ENCODE measurements at regions not wholly inside any gene's neighbourhood (a gene's known extent, or its start where the extent isn't known, plus 50 kb on each side); places are given as distances from the start of the nearest gene placed in this dataset.

DNA sequence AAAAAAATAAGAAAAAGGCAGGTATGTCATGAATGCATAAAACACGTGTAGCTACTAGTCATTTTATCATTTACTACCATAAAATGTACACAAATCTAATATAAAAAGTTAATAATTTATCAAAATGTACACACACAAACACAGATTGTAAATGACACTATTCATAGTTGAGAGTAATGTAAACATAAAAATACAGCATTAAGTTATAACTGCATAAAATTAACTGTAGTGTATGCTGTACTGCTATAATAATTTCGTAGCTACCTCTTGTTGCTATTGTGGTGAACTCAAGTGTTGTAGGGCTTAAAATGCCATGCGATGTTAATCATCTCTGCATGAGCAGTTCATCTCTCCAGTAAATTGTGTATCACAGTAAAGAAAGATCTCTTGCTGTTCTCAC, 170.0 kb downstream of the MRPL14 start:
- TF ChIP-seq, protein P1, sequence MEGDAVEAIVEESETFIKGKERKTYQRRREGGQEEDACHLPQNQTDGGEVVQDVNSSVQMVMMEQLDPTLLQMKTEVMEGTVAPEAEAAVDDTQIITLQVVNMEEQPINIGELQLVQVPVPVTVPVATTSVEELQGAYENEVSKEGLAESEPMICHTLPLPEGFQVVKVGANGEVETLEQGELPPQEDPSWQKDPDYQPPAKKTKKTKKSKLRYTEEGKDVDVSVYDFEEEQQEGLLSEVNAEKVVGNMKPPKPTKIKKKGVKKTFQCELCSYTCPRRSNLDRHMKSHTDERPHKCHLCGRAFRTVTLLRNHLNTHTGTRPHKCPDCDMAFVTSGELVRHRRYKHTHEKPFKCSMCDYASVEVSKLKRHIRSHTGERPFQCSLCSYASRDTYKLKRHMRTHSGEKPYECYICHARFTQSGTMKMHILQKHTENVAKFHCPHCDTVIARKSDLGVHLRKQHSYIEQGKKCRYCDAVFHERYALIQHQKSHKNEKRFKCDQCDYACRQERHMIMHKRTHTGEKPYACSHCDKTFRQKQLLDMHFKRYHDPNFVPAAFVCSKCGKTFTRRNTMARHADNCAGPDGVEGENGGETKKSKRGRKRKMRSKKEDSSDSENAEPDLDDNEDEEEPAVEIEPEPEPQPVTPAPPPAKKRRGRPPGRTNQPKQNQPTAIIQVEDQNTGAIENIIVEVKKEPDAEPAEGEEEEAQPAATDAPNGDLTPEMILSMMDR (IDR thresholded peaks at IDR 0.05; ENCODE audit: borderline replicate concordance, extremely low read depth, low read length, poor library complexity, severe bottlenecking): no peak
- TF ChIP-seq EZH2 (IDR thresholded peaks at IDR 0.05; ENCODE audit: borderline replicate concordance, low read depth, low read length, severe bottlenecking): no peak

Data from DND-41 (cell line).